ENCODE measurements at regions not wholly inside any gene's neighbourhood (a gene's known extent, or its start where the extent isn't known, plus 50 kb on each side); places are given as distances from the start of the nearest gene placed in this dataset.

DNA sequence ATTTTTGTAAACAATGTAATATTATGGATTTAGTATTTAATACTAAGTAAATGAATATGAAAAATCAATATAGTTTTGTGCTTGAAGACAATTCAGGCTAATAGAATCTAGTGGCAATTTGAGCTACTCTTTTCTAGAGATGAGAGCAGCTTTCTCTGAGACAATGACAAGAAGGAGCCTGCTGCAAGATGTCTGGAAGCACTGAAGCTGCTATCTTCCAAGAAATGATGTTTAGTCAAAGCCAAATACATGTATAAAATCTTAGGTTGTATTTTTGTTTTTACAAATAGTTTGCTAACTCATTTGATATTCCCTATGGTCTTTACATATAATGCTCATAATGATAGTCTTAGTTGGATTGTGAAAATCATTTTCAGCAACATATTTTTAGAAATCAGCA, 103.9 kb upstream of the COL24A1 start (continued):
- TF ChIP-seq ILK (tag; IDR thresholded peaks at IDR 0.05; ENCODE audit: borderline replicate concordance, low read depth) (no peak), ZNF699 (CRISPR knock-in tag; IDR thresholded peaks at IDR 0.05; ENCODE audit: insufficient replicate concordance) (no peak), FOXJ2 (tag; IDR thresholded peaks at IDR 0.05) (no peak)

DNA sequence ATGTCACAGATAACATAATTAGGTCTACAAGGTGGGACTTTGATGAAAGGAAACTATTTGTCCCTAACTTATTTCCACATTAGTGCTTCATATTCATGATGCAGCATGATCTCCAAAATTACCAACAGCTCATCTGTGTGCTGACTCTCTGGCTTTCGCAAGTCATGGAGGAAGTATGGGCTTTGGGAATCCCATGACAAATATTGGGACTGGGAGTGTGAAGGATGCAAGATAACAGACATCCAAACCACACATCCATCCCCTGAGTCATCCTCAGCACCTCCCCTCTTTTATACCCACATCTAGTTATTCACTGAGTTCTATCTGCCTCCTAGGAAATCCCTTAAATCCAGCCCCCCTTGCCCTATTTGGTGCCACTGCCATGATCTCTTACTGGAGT, 102.8 kb upstream of the COL24A1 start:
- Histone ChIP-seq H3K4me3 (no peak overlapping the region), H4K20me1 (replicated peaks; ENCODE audit: control insufficient read depth, insufficient read depth, low read length) (no peaks in the 10 kb centered on the region), H3K4me1 (replicated peaks in 1 of 2; ENCODE audit: control insufficient read depth in 2 of 2, insufficient read depth in 2 of 2, low read length in 2 of 2) (no peaks in the 10 kb centered on the region), H3K9ac (ENCODE audit: insufficient read depth in 1 of 2, low read depth in 2 of 2, low read length in 2 of 2) (no peak overlapping the region), H3K9me3 (replicated peaks; ENCODE audit: control insufficient read depth, insufficient read depth, low read depth, low read length) (no peaks in the 10 kb centered on the region), H3K36me3 (ENCODE audit: control insufficient read depth, insufficient read depth, low read length) (no peaks in the 10 kb centered on the region), H3K27me3 (ENCODE audit: control insufficient read depth in 2 of 2, insufficient read depth in 2 of 2, low read length in 2 of 2) (no peaks in the 10 kb centered on the region), H3K79me2 (ENCODE audit: control insufficient read depth, insufficient read depth, low read length) (no peaks in the 10 kb centered on the region), H3K4me2 (ENCODE audit: insufficient read depth, low read length) (no peak overlapping the region), H3K27ac (ENCODE audit: extremely low read depth, low read depth, low read length) (no peak overlapping the region), H2AFZ (ENCODE audit: low read depth, low read length) (no peak overlapping the region), H3K9me1 (ENCODE audit: control insufficient read depth, insufficient read depth, low read length) (no peaks in the 10 kb centered on the region)
- DNase-seq (ENCODE audit: extremely low read depth in 1 of 4, low spot score in 3 of 4), result peak in 1 of 4 experiments; percentile 1
- BruUV-seq (replicated peaks), result no TSS peak
- POLR2A ChIA-PET, result no interaction called here
- CTCF ChIA-PET (ENCODE audit: low intra/inter-chr PET ratio), result no interaction called here
- no peak for ATAC-seq
- no peak for TF ChIP-seq TRIM24 (IDR thresholded peaks at IDR 0.05)
- peak; percentile 99 for TF ChIP-seq ZFP1 (CRISPR knock-in tag; IDR thresholded peaks at IDR 0.05)
- TF ChIP-seq NCOA6 (IDR thresholded peaks at IDR 0.05), result no peak
- TF ChIP-seq HDAC2 (IDR thresholded peaks at IDR 0.05), result no peak
- WGBS (ENCODE audit: insufficient coverage, low coverage, missing lambda C conversion rate), result 0% methylated on average over 1 of the region's 1 CpG
- FAIRE-seq, result no peak
- intact Hi-C loops (cut with micrococcal nuclease), result no loop called here
- in situ Hi-C loops (cut with MboI), result no loop called here

DNA sequence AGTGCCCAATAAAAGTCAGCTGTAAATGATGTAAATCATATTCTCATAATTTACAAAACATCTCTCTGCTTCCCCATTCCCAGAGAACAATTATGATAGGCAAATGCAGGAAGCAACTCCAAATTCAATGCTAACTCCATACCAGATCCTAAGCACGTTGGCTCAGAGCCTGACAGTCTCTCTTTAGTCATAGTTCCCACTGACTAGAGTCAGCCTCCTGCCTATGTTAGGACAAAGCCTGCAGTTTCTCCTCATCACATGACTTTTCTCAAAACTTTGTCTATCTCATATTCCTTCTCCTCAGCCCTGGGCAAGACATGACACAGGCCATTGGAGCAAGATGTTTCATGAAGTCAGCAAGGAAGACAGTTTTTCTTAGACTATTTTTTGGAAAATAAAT, 101.5 kb upstream of the COL24A1 start:
- H4K20me1 ChIP-seq (replicated peaks; ENCODE audit: control insufficient read depth, insufficient read depth, low read length), result no peaks in the 10 kb centered on the region
- no peak for ATAC-seq
- H3K27ac ChIP-seq (ENCODE audit: extremely low read depth, low read depth, low read length), result no peak overlapping the region
- in situ Hi-C loops (cut with MboI), result no loop called here
- FAIRE-seq, result no peak
- H3K4me3 ChIP-seq, result no peak overlapping the region
- no peak overlapping the region for H2AFZ ChIP-seq (ENCODE audit: low read depth, low read length)
- no peak for DNase-seq (ENCODE audit: extremely low read depth in 1 of 4, low spot score in 3 of 4)
- H3K9me1 ChIP-seq (ENCODE audit: control insufficient read depth, insufficient read depth, low read length), result no peaks in the 10 kb centered on the region
- TF ChIP-seq, protein P1, sequence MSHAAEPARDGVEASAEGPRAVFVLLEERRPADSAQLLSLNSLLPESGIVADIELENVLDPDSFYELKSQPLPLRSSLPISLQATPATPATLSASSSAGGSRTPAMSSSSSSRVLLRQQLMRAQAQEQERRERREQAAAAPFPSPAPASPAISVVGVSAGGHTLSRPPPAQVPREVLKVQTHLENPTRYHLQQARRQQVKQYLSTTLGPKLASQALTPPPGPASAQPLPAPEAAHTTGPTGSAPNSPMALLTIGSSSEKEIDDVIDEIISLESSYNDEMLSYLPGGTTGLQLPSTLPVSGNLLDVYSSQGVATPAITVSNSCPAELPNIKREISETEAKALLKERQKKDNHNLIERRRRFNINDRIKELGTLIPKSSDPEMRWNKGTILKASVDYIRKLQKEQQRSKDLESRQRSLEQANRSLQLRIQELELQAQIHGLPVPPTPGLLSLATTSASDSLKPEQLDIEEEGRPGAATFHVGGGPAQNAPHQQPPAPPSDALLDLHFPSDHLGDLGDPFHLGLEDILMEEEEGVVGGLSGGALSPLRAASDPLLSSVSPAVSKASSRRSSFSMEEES (CRISPR knock-in tag; IDR thresholded peaks at IDR 0.05), result 0 out of 2 replicates have a peak, but pooled peaks have one; percentile 16
- no peak for TF ChIP-seq PCBP1 (IDR thresholded peaks at IDR 0.05; ENCODE audit: low read depth, low read length, poor library complexity, severe bottlenecking)
- H3K79me2 ChIP-seq (ENCODE audit: control insufficient read depth, insufficient read depth, low read length), result no peaks in the 10 kb centered on the region
- H3K9me3 ChIP-seq (replicated peaks; ENCODE audit: control insufficient read depth, insufficient read depth, low read depth, low read length), result no peaks in the 10 kb centered on the region
- no peaks in the 10 kb centered on the region for H3K36me3 ChIP-seq (ENCODE audit: control insufficient read depth, insufficient read depth, low read length)
- no TSS peak for BruUV-seq (replicated peaks)
- H3K4me2 ChIP-seq (ENCODE audit: insufficient read depth, low read length), result no peak overlapping the region
- WGBS (ENCODE audit: insufficient coverage, low coverage, missing lambda C conversion rate), result 0% methylated on average over 1 of the region's 1 CpG
- no peaks in the 10 kb centered on the region for H3K4me1 ChIP-seq (replicated peaks in 1 of 2; ENCODE audit: control insufficient read depth in 2 of 2, insufficient read depth in 2 of 2, low read length in 2 of 2)
- intact Hi-C loops (cut with micrococcal nuclease), result no loop called here
- H3K27me3 ChIP-seq (ENCODE audit: control insufficient read depth in 2 of 2, insufficient read depth in 2 of 2, low read length in 2 of 2), result no peaks in the 10 kb centered on the region
- ChIA-PET CTCF (ENCODE audit: low intra/inter-chr PET ratio) (no interaction called here), POLR2A (no interaction called here)
- no peak overlapping the region for H3K9ac ChIP-seq (ENCODE audit: insufficient read depth in 1 of 2, low read depth in 2 of 2, low read length in 2 of 2)
